Upper lobe of left lung (tissue), 4 donors: ENCODE measurements at regions not wholly inside any gene's neighbourhood (a gene's known extent, or its start where the extent isn't known, plus 50 kb on each side); places are given as distances from the start of the nearest gene placed in this dataset.

Source experiments
- CTCF ChIP-seq, 6 experiments: fragments of 450-650 bp in 4 of 6; fragments of 200-600 bp in 2 of 6; sonication (generic) in 2 of 6; IDR thresholded peaks; one replicate each; pipeline ENCODE4 v1.5.1; 2016 to 2019; ENCODE audit warnings: antibody characterized with exemption in 6 of 6
- EP300 ChIP-seq, 4 donors: sonication (generic); formaldehyde crosslinking; IDR thresholded peaks; one replicate each; pipeline ENCODE4 v1.5.1; 2017; ENCODE audit warnings: antibody characterized with exemption in 4 of 4, control low read depth in 2 of 4
- POLR2A ChIP-seq, 4 donors: fragments of 450-650 bp; IDR thresholded peaks; one replicate each; pipeline ENCODE4 v1.5.1; 2016 to 2017; ENCODE audit warnings: antibody characterized with exemption in 4 of 4, mild to moderate bottlenecking in 2 of 4
- POLR2AphosphoS5 ChIP-seq, 2 donors: sonication (generic); formaldehyde crosslinking; IDR thresholded peaks; one replicate each; pipeline ENCODE4 v1.5.1; 2017; ENCODE audit warnings: antibody characterized with exemption in 2 of 2

GRCh38 chr16:79864032-79864780 lies 263.7 kb upstream of the MAF start:
- no peak for TF ChIP-seq CTCF (IDR thresholded peaks at IDR 0.05)
- no peak for TF ChIP-seq POLR2AphosphoS5 (IDR thresholded peaks at IDR 0.05)
- TF ChIP-seq EP300 (IDR thresholded peaks at IDR 0.05): no peak
- no peak for TF ChIP-seq POLR2A (IDR thresholded peaks at IDR 0.05)
